K562 (cell line): ENCODE measurements at regions not wholly inside any gene's neighbourhood (a gene's known extent, or its start where the extent isn't known, plus 50 kb on each side); places are given as distances from the start of the nearest gene placed in this dataset.

Source experiments
- ATAC-seq: fragments of 200-7000 bp; cut with Tn5 transposase; 3 replicates; pipeline ENCODE4 v1.9.1; 2020; ENCODE audit warnings: moderate library complexity
- BruUV-seq: library from RNA; stranded (reverse); fragments of 400-500 nt; replicated peaks from 2 replicates; lab custom pipeline; 2021; lab: Mats Ljungman, UMichigan
- CTCF ChIA-PET: fragments of 300-600 bp; formaldehyde crosslinking; extraction: SDS; loops from one replicate; lab custom pipeline; 2021; ENCODE audit warnings: low intra/inter-chr PET ratio; lab: Yijun Ruan, JAX
- POLR2A ChIA-PET: fragments of 300-600, 350-650 bp; sonication (Branson Sonifier 250); formaldehyde crosslinking; extraction: SDS; loops from one replicate; lab custom pipeline; 2021; ENCODE audit warnings: antibody characterized with exemption, inconsistent platforms; lab: Yijun Ruan, JAX
- DNase-seq, 4 experiments: peaks; one replicate each; pipeline versions ENCODE4 v3.0.0 to v3.0.0-alpha.2; 2011 to 2018; ENCODE audit warnings: low spot score in 3 of 4, mixed read lengths in 3 of 4; ENCODE audit errors: extremely low read depth in 1 of 4
- FAIRE-seq: peaks from 2 replicates; lab custom pipeline; 2011; peaks lifted over from hg19 to GRCh38; lab: Jason Lieb, UNC
- H2AFZ ChIP-seq: 2 replicates; pipeline ENCODE4 v1.6.0; 2011; ENCODE audit warnings: low read depth, low read length, control low read depth, inconsistent platforms
- H3K27ac ChIP-seq: fragments of 200-600 bp; 3 replicates; pipeline ENCODE4 v1.8.0; 2011; ENCODE audit warnings: low read depth, mild to moderate bottlenecking, control low read depth, inconsistent platforms, low read length, moderate library complexity, mixed read lengths; ENCODE audit errors: extremely low read depth
- H3K27me3 ChIP-seq, 2 experiments: fragments of 300-600 bp in 1 of 2; 2 replicates in 1 of 2; 3 replicates in 1 of 2; pipeline versions ENCODE4 v1.6.0 to v1.8.0; 2011; ENCODE audit warnings: inconsistent platforms in 2 of 2, low read length in 2 of 2, mild to moderate bottlenecking in 1 of 2, mixed read lengths in 1 of 2, moderate library complexity in 1 of 2; ENCODE audit not compliant: control insufficient read depth in 2 of 2, insufficient read depth in 2 of 2
- H3K36me3 ChIP-seq: fragments of 300-600 bp; 3 replicates; pipeline ENCODE4 v1.8.0; 2011; ENCODE audit warnings: mild to moderate bottlenecking, low read length, inconsistent platforms; ENCODE audit not compliant: control insufficient read depth, insufficient read depth
- H3K4me1 ChIP-seq, 2 experiments: fragments of 200-600 bp in 1 of 2; replicated peaks in 1 of 2; 2 replicates in 1 of 2; 3 replicates in 1 of 2; pipeline versions ENCODE4 v1.5.1 to v1.8.0; 2011; ENCODE audit warnings: inconsistent platforms in 2 of 2, low read length in 2 of 2, mild to moderate bottlenecking in 1 of 2, mixed read lengths in 1 of 2, moderate library complexity in 1 of 2; ENCODE audit not compliant: control insufficient read depth in 2 of 2, insufficient read depth in 2 of 2
- H3K4me2 ChIP-seq: 2 replicates; pipeline ENCODE4 v1.6.1; 2011; ENCODE audit warnings: low read length, control low read depth, inconsistent platforms, mixed read lengths; ENCODE audit not compliant: insufficient read depth
- H3K4me3 ChIP-seq: fragments of 200-600 bp; sonication (generic), shearing (Covaris generic); 2 replicates; pipeline ENCODE4 v1.5.1; 2016; ENCODE audit warnings: control low read depth, inconsistent platforms
- H3K79me2 ChIP-seq: fragments of 200-600 bp; 3 replicates; pipeline ENCODE4 v1.8.0; 2011; ENCODE audit warnings: low read length, inconsistent platforms; ENCODE audit not compliant: control insufficient read depth, insufficient read depth
- H3K9ac ChIP-seq, 2 experiments: 2 replicates each; pipeline versions ENCODE4 v1.6.0 to v1.6.1; 2011; ENCODE audit warnings: low read depth in 2 of 2, low read length in 2 of 2, control low read depth in 1 of 2, inconsistent platforms in 1 of 2, mild to moderate bottlenecking in 1 of 2, mixed read lengths in 1 of 2; ENCODE audit not compliant: insufficient read depth in 1 of 2
- H3K9me1 ChIP-seq: one replicate; pipeline ENCODE4 v1.6.0; 2011; ENCODE audit warnings: inconsistent platforms, mild to moderate bottlenecking, low read length, moderate library complexity; ENCODE audit not compliant: control insufficient read depth, insufficient read depth
- H3K9me3 ChIP-seq: replicated peaks from 2 replicates; pipeline ENCODE4 v1.5.1; 2011; ENCODE audit warnings: low read depth, low read length, inconsistent platforms; ENCODE audit not compliant: control insufficient read depth, insufficient read depth
- H4K20me1 ChIP-seq: replicated peaks from 2 replicates; pipeline ENCODE4 v1.6.1; 2011; ENCODE audit warnings: low read length, inconsistent platforms, mixed read lengths; ENCODE audit not compliant: control insufficient read depth, insufficient read depth
- CHD7 ChIP-seq: fragments of 200-600 bp; sonication (generic); IDR thresholded peaks from one replicate; pipeline ENCODE4 v1.6.1; 2012; ENCODE audit warnings: mild to moderate bottlenecking, low read depth, low read length, inconsistent platforms
- GTF2B ChIP-seq: IDR thresholded peaks from 2 replicates; pipeline ENCODE4 v1.6.1; 2011; ENCODE audit not compliant: insufficient read length; ENCODE audit errors: extremely low read depth
- KLF1 ChIP-seq: fragments of 450-650 bp; IDR thresholded peaks from 2 replicates; pipeline ENCODE4 v1.6.1; 2016; ENCODE audit warnings: missing genetic modification characterization, missing compliant biosample characterization
- NR1H2 ChIP-seq: sonication (generic); formaldehyde crosslinking; IDR thresholded peaks from 2 replicates; pipeline ENCODE4 v1.4.0; 2020; ENCODE audit warnings: mild to moderate bottlenecking, missing genetic modification reagents
- NRF1 ChIP-seq, 2 experiments: fragments of 450-650 bp; IDR thresholded peaks in 1 of 2; conservative IDR thresholded peaks in 1 of 2; 2 replicates each; pipeline ENCODE4 v1.6.1; 2014; ENCODE audit warnings: mild to moderate bottlenecking in 2 of 2
- RBM39 ChIP-seq: fragments of 200-400 bp; formaldehyde crosslinking; optimal IDR thresholded peaks from 2 replicates; pipeline ENCODE3; 2018; ENCODE audit warnings: low read depth, low read length
- SETDB1 ChIP-seq: IDR thresholded peaks from one replicate; pipeline ENCODE4 v1.6.1; 2012; ENCODE audit warnings: low read length, control low read depth, inconsistent platforms
- YY1 ChIP-seq, 3 experiments: IDR thresholded peaks; 2 replicates each; pipeline ENCODE4 v1.6.1; 2011; ENCODE audit warnings: low read length in 2 of 3, mild to moderate bottlenecking in 2 of 3, moderate library complexity in 2 of 3, borderline replicate concordance in 1 of 3, control low read depth in 1 of 3, low read depth in 1 of 3; ENCODE audit not compliant: insufficient read depth in 3 of 3, insufficient replicate concordance in 2 of 3, control insufficient read depth in 1 of 3, insufficient read length in 1 of 3; ENCODE audit errors: extremely low read depth in 1 of 3
- ZKSCAN1 ChIP-seq: fragments of 150-350 bp; IDR thresholded peaks from 2 replicates; pipeline ENCODE4 v1.6.1; 2016; ENCODE audit warnings: low read depth, low read length
- ZNF184 ChIP-seq: sonication (generic); formaldehyde crosslinking; IDR thresholded peaks from 2 replicates; pipeline ENCODE4 v1.5.0; 2020; ENCODE audit warnings: missing genetic modification reagents
- WGBS: fragments of 100-300 bp; shearing (Covaris generic); methylation state at CpG from one replicate; pipeline ENCODE4 v1.1.6; 2016; ENCODE audit warnings: low coverage, mixed read lengths; ENCODE audit not compliant: insufficient coverage; ENCODE audit errors: missing lambda C conversion rate; 5-methylcytosine and 5-hydroxymethylcytosine counted together
- in situ Hi-C: fragments of 300-500 bp; cut with MboI; formaldehyde crosslinking; loops from 4 replicates; pipeline ENCODE4 v1.15.0; 2018; ENCODE audit warnings: inconsistent platforms, mixed read lengths
- intact Hi-C: fragments of 100-400 bp; cut with micrococcal nuclease; formaldehyde crosslinking; loops from 2 replicates; pipeline ENCODE4 v1.14.2; 2022

GRCh38 chr10:57993302-57993701 is 274.4 kb downstream of the IPMK start:
- H3K79me2 ChIP-seq, result no peaks in the 10 kb centered on the region
- CTCF ChIA-PET, result no interaction called here
- no peaks in the 10 kb centered on the region for H3K36me3 ChIP-seq
- H4K20me1 ChIP-seq, result no peaks in the 10 kb centered on the region
- POLR2A ChIA-PET, result no interaction called here
- H3K9ac ChIP-seq, result no peak overlapping the region
- ATAC-seq (no peak), DNase-seq (no peak), FAIRE-seq (no peak)
- no peaks in the 10 kb centered on the region for H3K9me3 ChIP-seq
- no peak overlapping the region for H3K27ac ChIP-seq
- no peaks in the 10 kb centered on the region for H3K27me3 ChIP-seq
- BruUV-seq, result no TSS peak
- in situ Hi-C loops, result no loop called here
- 1% methylated on average over 4 of the region's 4 CpGs for WGBS
- no peaks in the 10 kb centered on the region for H3K9me1 ChIP-seq
- no peak overlapping the region for H3K4me3 ChIP-seq
- H2AFZ ChIP-seq, result no peak overlapping the region
- H3K4me2 ChIP-seq, result no peak overlapping the region
- H3K4me1 ChIP-seq, result no peaks in the 10 kb centered on the region
- intact Hi-C loops, result no loop called here
- TF ChIP-seq GTF2B (no peak), YY1 (IDR thresholded peaks at IDR 0.05; ENCODE audit: borderline replicate concordance in 1 of 3, control insufficient read depth in 1 of 3, extremely low read depth in 1 of 3, insufficient read depth in 3 of 3, insufficient read length in 1 of 3, insufficient replicate concordance in 2 of 3, low read depth in 1 of 3, low read length in 2 of 3) (no peak), KLF1 (tag) (no peak), ZKSCAN1 (no peak), NR1H2 (no peak), CHD7 (no peak), RBM39 (no peak), ZNF184 (CRISPR knock-in tag) (no peak), SETDB1 (no peak), NRF1 (conservative IDR thresholded peaks at IDR 0.05 in 1 of 2, IDR thresholded peaks at IDR 0.05 in 1 of 2) (no peak)
